Adrenal gland (tissue), 9 donors: ENCODE measurements at regions not wholly inside any gene's neighbourhood (a gene's known extent, or its start where the extent isn't known, plus 50 kb on each side); places are given as distances from the start of the nearest gene placed in this dataset.

Experiments used
- DNase-seq, 7 donors: peaks; one replicate each; pipeline ENCODE4 v3.0.0-alpha.2; 2019 to 2020
- H3K27ac ChIP-seq, 5 donors: fragments of 200-600 bp; sonication (generic) in 4 of 5; 1 replicate in 3 of 5; 2 replicates in 2 of 5; pipeline versions ENCODE4 v1.5.1 to v1.8.0; 2016 to 2020; ENCODE audit warnings: mild to moderate bottlenecking in 1 of 5
- H3K27me3 ChIP-seq: fragments of 200-600 bp; 2 replicates; pipeline ENCODE4 v1.8.0; 2021
- H3K36me3 ChIP-seq, 2 donors: fragments of 200-600 bp; replicated peaks in 1 of 2; 1 replicate in 1 of 2; 2 replicates in 1 of 2; pipeline versions ENCODE4 v1.5.1 to v1.8.0; 2018 to 2022
- H3K4me1 ChIP-seq, 2 donors: fragments of 200-600 bp; replicated peaks in 1 of 2; 1 replicate in 1 of 2; 2 replicates in 1 of 2; pipeline versions ENCODE4 v1.5.1 to v1.8.0; 2018 to 2021
- H3K4me3 ChIP-seq, 4 donors: fragments of 200-600 bp; sonication (generic) in 3 of 4; one replicate each; pipeline ENCODE4 v1.5.1; 2016 to 2018
- H3K9me3 ChIP-seq, 3 donors: fragments of 200-600 bp; sonication (generic) in 1 of 3; replicated peaks in 1 of 3; 1 replicate in 2 of 3; 2 replicates in 1 of 3; pipeline versions ENCODE4 v1.5.1 to v1.8.0; 2016 to 2021
- CTCF ChIP-seq, 6 experiments: fragments of 450-650 bp in 4 of 6; fragments of 200-600 bp in 2 of 6; sonication (generic) in 1 of 6; IDR thresholded peaks; 1 replicate in 5 of 6; 2 replicates in 1 of 6; pipeline versions ENCODE4 v1.5.1 to v1.8.0; 2016 to 2021; ENCODE audit warnings: antibody characterized with exemption in 6 of 6, mild to moderate bottlenecking in 2 of 6, moderate library complexity in 1 of 6
- POLR2A ChIP-seq, 2 donors: fragments of 450-650 bp; IDR thresholded peaks; one replicate each; pipeline ENCODE4 v1.6.1; 2017; ENCODE audit warnings: antibody characterized with exemption in 2 of 2, mild to moderate bottlenecking in 2 of 2, moderate library complexity in 1 of 2
- WGBS, 4 donors: extraction: QIAGEN DNeasy Blood & Tissue Kit in 2 of 4; methylation state at CpG; one replicate each; pipeline versions ENCODE4 v1.1.5 to v1.1.7; 2013 to 2017; 5-methylcytosine and 5-hydroxymethylcytosine counted together
- intact Hi-C, 2 donors: fragments of 100-400 bp; cut with DNase I; formaldehyde crosslinking; loops; one replicate each; pipeline versions ENCODE4 v1.14.1 to v1.15.0; 2022 to 2023
- donor health status: healthy with polysubstance abuse.
- donor health status: Bipolar disorder and iron deficiency.
- donor health status: DM: yes; HTN: yes; CAD: no.
- donor health status: DM: no; HTN: no; CAD: no.
- donor health status: DM: no; HTN: no; CAD: no.

- Histone ChIP-seq H3K9me3 (no peaks in the 10 kb centered on the region), H3K36me3 (no peaks in the 10 kb centered on the region), H3K4me3 (no peak overlapping the region), H3K4me1 (no peaks in the 10 kb centered on the region), H3K27ac (no peak overlapping the region), H3K27me3 (no peaks in the 10 kb centered on the region)
- TF ChIP-seq CTCF (IDR thresholded peaks at IDR 0.05) (no peak), POLR2A (IDR thresholded peaks at IDR 0.05) (no peak)
- intact Hi-C loops = no loop called here
- 25 to 48% (median 29%) methylated on average over 13 to 15 of the region's 15 CpGs for WGBS, 4 donors
- DNase-seq = no peak
These were observed 395.5 kb upstream of the IRX1 start for GRCh38 chr5:3199962-3200755.

- Histone ChIP-seq H3K9me3 (no peaks in the 10 kb centered on the region), H3K4me3 (no peak overlapping the region), H3K4me1 (no peaks in the 10 kb centered on the region), H3K27me3 (no peaks in the 10 kb centered on the region), H3K36me3 (no peaks in the 10 kb centered on the region), H3K27ac (no peak overlapping the region)
- no peak for TF ChIP-seq POLR2A (IDR thresholded peaks at IDR 0.05)
- intact Hi-C loops = no loop called here
- no peak for DNase-seq
- WGBS, 4 donors = 21 to 24% (median 23%) methylated on average over 7 of the region's 7 CpGs
These were observed 397.6 kb upstream of the IRX1 start for GRCh38 chr5:3198074-3198449.

- Histone ChIP-seq H3K9me3 (no peaks in the 10 kb centered on the region), H3K4me1 (no peaks in the 10 kb centered on the region), H3K27me3 (no peaks in the 10 kb centered on the region), H3K27ac (no peak overlapping the region), H3K4me3 (no peak overlapping the region), H3K36me3 (no peaks in the 10 kb centered on the region)
- intact Hi-C loops = no loop called here
- DNase-seq = no peak
- WGBS, 4 donors = 3 to 4% (median 4%) methylated on average over 19 to 29 of the region's 29 CpGs
- TF ChIP-seq POLR2A (IDR thresholded peaks at IDR 0.05) = no peak
- TF ChIP-seq CTCF (IDR thresholded peaks at IDR 0.05) = no peak
These were observed 398.1 kb upstream of the IRX1 start for GRCh38 chr5:3197304-3198073.

GRCh38 chr5:3195994-3196393 lies 399.6 kb upstream of the IRX1 start:
- no peaks in the 10 kb centered on the region for H3K36me3 ChIP-seq
- H3K4me1 ChIP-seq = no peaks in the 10 kb centered on the region
- intact Hi-C loops = no loop called here
- DNase-seq = no peak
- H3K4me3 ChIP-seq = no peak overlapping the region
- no peak overlapping the region for H3K27ac ChIP-seq
- 56 to 60% (median 57%) methylated on average over 4 to 8 of the region's 8 CpGs for WGBS, 4 donors
- no peaks in the 10 kb centered on the region for H3K9me3 ChIP-seq
- no peaks in the 10 kb centered on the region for H3K27me3 ChIP-seq
- TF ChIP-seq POLR2A (IDR thresholded peaks at IDR 0.05) = no peak
- no peak for TF ChIP-seq CTCF (IDR thresholded peaks at IDR 0.05)
